Breast epithelium (tissue), 3 donors: ENCODE measurements at regions not wholly inside any gene's neighbourhood (a gene's known extent, or its start where the extent isn't known, plus 50 kb on each side); places are given as distances from the start of the nearest gene placed in this dataset.

Source experiments
- CTCF ChIP-seq, 3 donors: fragments of 450-650 bp; IDR thresholded peaks; one replicate each; pipeline ENCODE4 v1.5.1; 2016 to 2017; ENCODE audit warnings: antibody characterized with exemption in 3 of 3, mild to moderate bottlenecking in 3 of 3, moderate library complexity in 3 of 3
- POLR2A ChIP-seq: fragments of 450-650 bp; IDR thresholded peaks from one replicate; pipeline ENCODE4 v1.6.1; 2016; ENCODE audit warnings: antibody characterized with exemption, mild to moderate bottlenecking, moderate library complexity

GRCh38 chrX:20445109-20445508 lies 178.4 kb upstream of the RPS6KA3 start:
- TF ChIP-seq CTCF (IDR thresholded peaks at IDR 0.05) (no peak), POLR2A (no peak)
